Colon (tissue), 2 donors: ENCODE measurements at regions not wholly inside any gene's neighbourhood (a gene's known extent, or its start where the extent isn't known, plus 50 kb on each side); places are given as distances from the start of the nearest gene placed in this dataset.
"Not testable (repeated sequence)": the region's sequence is repeated elsewhere in the genome, so short reads cannot be mapped to it uniquely, and the experiment has no call there.

Experiments
- FAIRE-seq: peaks from 2 replicates; lab custom pipeline; 2012; peaks lifted over from hg19 to GRCh38; lab: Jason Lieb, UNC
- donor health status: control.
- donor health status: control.

GRCh38 chrX:51151734-51152133 is 180.9 kb upstream of the NUDT10 start:
- FAIRE-seq, result no peak

DNA sequence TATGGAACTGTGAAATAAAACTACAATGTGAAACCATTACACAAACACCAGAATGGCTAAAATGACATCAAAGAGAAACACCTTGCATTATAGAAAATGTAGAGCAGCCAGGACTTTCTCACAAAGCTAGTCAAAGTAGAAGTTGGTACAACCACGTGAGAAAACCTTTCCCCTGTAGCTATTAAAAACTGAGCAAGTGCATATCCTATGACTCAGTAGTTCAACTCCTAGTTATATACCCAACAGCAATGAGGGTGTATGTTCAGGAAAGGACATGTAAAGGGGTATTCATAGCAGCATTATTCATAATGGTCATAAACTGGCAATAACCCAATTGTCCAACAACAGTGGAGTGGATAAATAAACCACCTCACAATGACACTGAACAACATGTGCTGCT is 177.5 kb upstream of the NUDT10 start:
- no peak for FAIRE-seq

DNA sequence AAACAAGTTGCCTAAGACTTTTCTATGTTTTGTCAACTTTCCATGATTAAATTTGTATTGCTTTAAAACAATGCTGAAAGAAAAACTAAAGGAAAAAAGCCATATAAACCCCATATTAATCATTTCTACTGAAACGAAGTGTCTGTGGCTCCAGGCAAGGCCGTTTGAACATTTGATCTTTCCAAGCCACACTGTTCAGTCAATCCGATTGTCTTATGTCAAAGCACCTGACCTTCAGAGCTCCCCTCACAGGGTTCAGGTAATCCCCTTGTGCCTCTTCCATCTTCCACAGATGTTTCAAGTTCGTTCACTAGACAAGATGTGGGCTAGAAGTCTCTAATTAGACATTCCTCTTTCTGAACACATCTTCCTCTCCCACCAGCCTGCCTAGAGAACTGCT is 177.1 kb upstream of the NUDT10 start:
- no peak for FAIRE-seq

DNA sequence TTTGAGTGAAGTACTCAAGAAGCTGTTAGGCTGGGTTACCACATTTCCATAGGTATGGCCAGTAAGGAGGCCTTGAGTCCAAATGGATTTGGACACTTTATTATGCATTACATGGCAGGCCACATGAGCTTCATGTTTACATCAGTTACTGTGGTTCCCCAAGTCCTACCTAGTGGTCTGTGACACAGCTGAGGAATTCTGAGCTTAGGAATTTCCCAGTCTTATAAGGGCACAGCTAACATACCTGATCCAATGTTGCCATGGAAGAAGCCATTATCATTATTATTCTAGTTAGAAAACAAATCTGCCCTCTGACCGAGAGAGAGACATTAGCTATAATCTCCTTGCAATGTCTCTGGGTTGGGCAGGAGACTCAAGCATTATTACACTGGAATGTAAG is 174.4 kb upstream of the NUDT10 start:
- FAIRE-seq, result no peak

DNA sequence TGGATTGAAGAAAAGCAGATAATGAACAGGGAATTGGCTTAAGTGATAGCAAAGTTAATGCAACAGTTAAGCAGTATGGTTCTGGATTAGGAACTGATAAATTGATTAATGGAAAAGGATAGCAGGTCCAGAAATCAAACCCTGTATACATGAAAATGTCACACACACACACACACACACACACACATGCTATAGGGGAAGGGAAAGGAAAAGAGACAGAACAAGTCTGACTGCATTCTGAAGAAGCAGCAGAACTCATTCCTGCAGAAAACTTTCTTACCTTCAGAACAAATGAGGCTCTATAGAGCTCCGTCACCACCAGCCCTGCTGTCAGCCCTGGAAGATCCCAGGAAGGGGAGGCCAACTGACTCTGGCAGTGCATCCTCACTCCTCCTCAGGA is 173.2 kb upstream of the NUDT10 start:
- FAIRE-seq, result not testable (repeated sequence)

DNA sequence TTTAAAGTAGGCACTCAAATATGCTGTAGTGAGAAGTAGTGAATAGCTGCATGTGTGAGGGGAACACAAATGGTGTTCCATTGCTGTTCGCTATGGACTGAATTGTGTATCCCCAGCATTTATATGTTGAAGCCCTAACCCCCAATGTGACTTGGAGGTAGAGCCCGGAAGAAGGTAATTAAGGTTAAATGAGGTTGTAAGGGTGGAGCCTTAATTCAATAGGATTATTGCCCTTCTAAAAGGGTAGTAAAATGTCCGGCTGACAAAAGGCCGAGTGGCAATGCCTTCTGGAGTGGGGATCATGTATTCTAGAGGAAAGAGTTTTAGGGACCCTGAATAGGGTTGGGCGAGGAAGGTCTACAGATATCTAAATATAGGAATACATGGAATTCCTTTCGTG is 168.9 kb upstream of the NUDT10 start:
- FAIRE-seq, result no peak

GRCh38 chrX:51178356-51178900 is 154.2 kb upstream of the NUDT10 start:
- FAIRE-seq, result not testable (repeated sequence)

GRCh38 chrX:51179805-51180204 is 152.8 kb upstream of the NUDT10 start:
- not testable (repeated sequence) for FAIRE-seq

GRCh38 chrX:51182545-51182944 is 150.1 kb upstream of the NUDT10 start:
- FAIRE-seq, result no peak

DNA sequence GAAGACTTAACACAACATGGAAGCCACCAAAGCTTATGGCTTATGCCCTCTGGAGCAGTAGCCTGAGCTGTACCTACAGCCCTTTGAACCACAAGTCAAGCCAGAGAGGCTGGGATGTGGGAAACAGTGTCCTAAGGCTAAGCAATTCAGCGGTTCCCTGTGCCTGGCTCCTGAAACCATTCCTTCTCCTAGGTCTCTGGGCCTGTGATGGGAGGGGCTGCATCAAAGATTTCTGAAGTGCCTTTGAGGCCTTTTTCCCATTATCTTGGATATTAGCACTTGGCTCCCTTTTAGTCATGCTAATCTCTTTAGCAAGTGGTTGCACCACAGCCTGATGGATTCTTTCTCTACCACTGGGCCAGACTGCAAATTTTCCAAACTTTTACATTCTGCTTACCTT is 140.5 kb upstream of the NUDT10 start:
- FAIRE-seq, result no peak

GRCh38 chrX:51215266-51215665 is 117.4 kb upstream of the NUDT10 start:
- no peak for FAIRE-seq

DNA sequence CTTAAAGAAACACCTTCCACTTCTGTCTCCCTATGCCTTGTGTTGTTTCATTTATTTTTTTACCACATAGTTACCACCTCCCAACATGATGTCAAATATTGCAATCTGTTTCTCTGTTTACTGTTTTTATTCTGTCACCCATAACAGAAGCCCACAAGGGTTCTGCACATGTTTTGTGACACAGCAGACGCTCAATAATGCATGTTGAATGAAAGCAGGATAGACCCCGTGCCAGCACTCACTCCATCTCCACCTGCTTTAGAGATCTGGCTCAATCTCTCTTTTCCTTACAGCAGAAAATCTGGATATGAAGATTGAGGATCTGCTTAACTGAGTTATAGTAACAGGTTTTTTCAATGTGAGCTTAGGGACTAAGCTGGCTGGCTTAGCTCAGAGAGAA is 116.8 kb upstream of the NUDT10 start:
- no peak for FAIRE-seq

DNA sequence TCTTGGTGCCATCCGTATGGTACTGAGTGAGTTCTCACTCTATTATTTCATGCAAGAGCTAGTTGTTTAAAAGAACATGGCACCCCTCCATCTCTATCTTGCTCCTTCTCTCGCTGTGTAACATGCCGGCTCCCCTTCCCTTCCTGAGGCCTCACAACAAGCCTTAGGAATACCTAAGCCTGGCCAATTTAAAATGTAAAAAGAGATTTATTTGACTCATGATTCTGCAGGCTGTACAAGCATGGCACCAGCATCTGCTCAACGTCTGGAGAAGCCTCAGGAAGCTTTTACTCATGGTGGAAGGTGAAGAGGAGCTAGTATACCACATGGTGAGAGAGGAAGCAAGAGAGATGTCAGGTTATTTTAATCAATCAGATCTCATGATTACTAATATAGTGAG is 90.4 kb upstream of the NUDT10 start:
- FAIRE-seq, result no peak

DNA sequence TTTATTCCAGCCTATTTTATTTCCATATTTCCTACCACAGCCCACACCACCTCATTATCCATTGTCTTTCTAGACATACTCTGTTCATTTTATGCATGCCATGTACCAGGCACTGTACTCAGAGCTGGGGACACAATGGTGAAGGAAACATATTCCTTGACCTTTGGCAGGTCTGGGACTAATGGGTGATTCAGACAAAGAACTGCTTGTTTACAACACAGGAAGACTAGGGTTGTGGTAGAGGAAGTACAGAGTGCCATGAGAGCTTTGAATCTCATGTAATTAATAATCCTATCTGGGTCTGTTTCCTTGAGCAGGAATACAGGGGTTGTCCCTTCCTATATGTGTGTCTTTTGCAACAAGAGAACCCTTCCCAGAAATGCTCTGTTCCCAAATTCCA is 75.1 kb upstream of the NUDT10 start:
- FAIRE-seq, result no peak

DNA sequence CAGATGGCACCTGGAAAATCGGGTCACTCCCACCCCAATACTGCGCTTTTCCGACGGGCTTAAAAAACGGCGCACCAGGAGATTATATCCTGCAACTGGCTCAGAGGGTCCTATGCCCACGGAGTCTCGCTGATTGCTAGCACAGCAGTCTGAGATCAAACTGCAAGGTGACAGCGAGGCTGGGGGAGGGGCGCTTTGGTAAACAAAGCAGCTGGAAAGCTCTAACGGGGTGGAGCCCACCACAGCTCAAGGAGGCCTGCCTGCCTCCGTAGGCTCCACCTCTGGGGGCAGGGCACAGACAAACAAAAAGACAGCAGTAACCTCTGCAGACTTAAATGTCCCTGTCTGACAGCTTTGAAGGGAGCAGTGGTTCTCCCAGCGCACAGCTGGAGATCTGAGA is 70.4 kb upstream of the NUDT10 start:
- FAIRE-seq, result not testable (repeated sequence)

- FAIRE-seq, result no peak
Measured at GRCh38 chrX:51272638-51273037, 60.0 kb upstream of the NUDT10 start.

DNA sequence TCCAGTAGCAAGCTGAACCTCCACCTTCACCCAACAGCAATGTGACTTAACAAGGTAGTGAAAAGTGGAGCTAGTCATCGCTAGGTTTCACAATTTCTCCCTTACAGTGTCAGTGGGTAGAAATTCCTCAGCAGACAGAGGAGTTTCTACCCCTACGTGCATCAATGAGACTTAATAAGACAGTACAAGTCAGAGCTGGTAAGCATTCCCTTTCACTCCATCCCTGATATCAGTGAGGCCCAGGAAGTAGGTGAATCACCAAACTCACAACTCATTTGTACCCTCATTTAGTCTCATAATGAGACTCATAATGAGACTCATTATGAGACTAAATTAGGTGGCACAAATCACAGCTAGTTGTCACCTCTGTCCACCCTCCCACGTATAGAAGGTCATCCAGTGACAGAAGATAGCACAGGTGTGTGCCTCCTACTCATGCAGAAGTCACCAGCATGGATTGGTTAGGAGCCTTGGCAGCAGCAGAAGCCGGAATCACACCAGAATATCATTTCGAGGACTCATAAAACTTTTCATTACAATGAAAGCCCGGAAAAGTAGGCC is 50.8 kb upstream of the NUDT10 start:
- FAIRE-seq, result no peak
